CD4-positive, alpha-beta memory T cell (primary cell): ENCODE measurements at regions not wholly inside any gene's neighbourhood (a gene's known extent, or its start where the extent isn't known, plus 50 kb on each side); places are given as distances from the start of the nearest gene placed in this dataset.

Experiments
- CTCF ChIA-PET: fragments of 350-600 bp; sonication (Branson Sonifier 250); formaldehyde crosslinking; loops from one replicate; lab custom pipeline; 2021; ENCODE audit warnings: inconsistent platforms; ENCODE audit not compliant: partially characterized antibody; lab: Charles Lee
- POLR2A ChIA-PET: fragments of 350-600 bp; sonication (Branson Sonifier 250); formaldehyde crosslinking; loops from one replicate; lab custom pipeline; 2021; ENCODE audit not compliant: partially characterized antibody; lab: Charles Lee
- DNase-seq, 5 donors: peaks; one replicate each; pipeline versions ENCODE4 v3.0.0 to v3.0.0-alpha.2; 2020 to 2022; ENCODE audit warnings: mixed read lengths in 1 of 5
- H3K27ac ChIP-seq: one replicate; pipeline ENCODE4 v1.7.0; 2013; ENCODE audit warnings: low read depth, low read length
- H3K27me3 ChIP-seq: 2 replicates; pipeline ENCODE4 v1.7.0; 2013; ENCODE audit warnings: mild to moderate bottlenecking, low read length, moderate library complexity; ENCODE audit not compliant: insufficient read depth
- H3K36me3 ChIP-seq: 2 replicates; pipeline ENCODE4 v1.7.0; 2013; ENCODE audit warnings: mild to moderate bottlenecking, low read length, moderate library complexity; ENCODE audit not compliant: insufficient read depth
- H3K4me1 ChIP-seq: 2 replicates; pipeline ENCODE4 v1.7.0; 2013; ENCODE audit warnings: mild to moderate bottlenecking, low read length, moderate library complexity; ENCODE audit not compliant: insufficient read depth
- H3K4me3 ChIP-seq, 2 donors: one replicate each; pipeline ENCODE4 v1.7.0; 2013; ENCODE audit warnings: low read length in 2 of 2, mild to moderate bottlenecking in 1 of 2
- H3K9me3 ChIP-seq, 2 donors: one replicate each; pipeline ENCODE4 v1.7.0; 2013; ENCODE audit warnings: low read length in 2 of 2, control low read depth in 1 of 2; ENCODE audit not compliant: control insufficient read depth in 1 of 2
- H3K27ac Mint-ChIP-seq, 7 donors: one replicate each; pipeline ENCODE4 v1.8.0; 2020 to 2021; ENCODE audit warnings: mixed read lengths in 7 of 7, mild to moderate bottlenecking in 6 of 7, inconsistent platforms in 3 of 7, moderate library complexity in 3 of 7
- H3K27me3 Mint-ChIP-seq, 2 donors: one replicate each; pipeline ENCODE4 v1.8.0; 2020 to 2021; ENCODE audit warnings: mixed read lengths in 2 of 2
- H3K36me3 Mint-ChIP-seq, 2 donors: one replicate each; pipeline ENCODE4 v1.8.0; 2020 to 2021; ENCODE audit warnings: mixed read lengths in 2 of 2, inconsistent platforms in 1 of 2, mild to moderate bottlenecking in 1 of 2
- H3K4me1 Mint-ChIP-seq, 4 donors: one replicate each; pipeline ENCODE4 v1.8.0; 2020 to 2021; ENCODE audit warnings: mixed read lengths in 4 of 4, mild to moderate bottlenecking in 1 of 4
- H3K4me3 Mint-ChIP-seq, 8 donors: one replicate each; pipeline ENCODE4 v1.8.0; 2020 to 2021; ENCODE audit warnings: mixed read lengths in 8 of 8, mild to moderate bottlenecking in 7 of 8, moderate library complexity in 6 of 8, inconsistent platforms in 3 of 8
- H3K9me3 Mint-ChIP-seq, 8 donors: one replicate each; pipeline ENCODE4 v1.8.0; 2020 to 2021; ENCODE audit warnings: mixed read lengths in 8 of 8, mild to moderate bottlenecking in 5 of 8, inconsistent platforms in 3 of 8, moderate library complexity in 1 of 8
- intact Hi-C: fragments of 100-400 bp; cut with micrococcal nuclease; formaldehyde crosslinking; loops from one replicate; pipeline ENCODE4 v1.15.1; 2023

DNA sequence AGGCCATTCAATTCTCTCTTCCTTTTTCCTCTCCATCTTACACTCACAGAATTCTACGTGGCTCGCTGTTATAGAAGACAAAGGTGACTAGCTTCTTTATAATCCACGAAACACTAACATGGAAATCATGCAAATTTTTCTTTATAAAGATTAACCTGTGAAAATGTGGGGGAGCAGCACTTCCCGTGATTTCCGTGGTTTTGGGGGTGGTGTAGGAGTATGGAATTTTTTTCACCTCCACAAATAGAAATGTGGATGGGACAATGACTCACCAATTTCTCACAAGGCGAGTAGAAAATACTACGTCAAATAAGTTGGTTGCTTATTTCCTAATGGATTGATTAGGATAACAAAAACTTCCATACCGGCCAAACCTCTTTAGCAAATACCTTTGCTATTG lies 719.2 kb upstream of the TENM3 start:
- POLR2A ChIA-PET = no interaction called here
- H3K27me3 ChIP-seq = no peaks in the 10 kb centered on the region
- no peak overlapping the region for H3K4me3 ChIP-seq
- H3K27me3 Mint-ChIP-seq = no peaks in the 10 kb centered on the region
- H3K4me1 Mint-ChIP-seq = no peaks in the 10 kb centered on the region
- H3K36me3 Mint-ChIP-seq = no peaks in the 10 kb centered on the region
- CTCF ChIA-PET = no interaction called here
- H3K9me3 Mint-ChIP-seq = peaks cover 0 to 9% (median 3%) of the 10 kb centered on the region in 8 donors
- no peaks in the 10 kb centered on the region for H3K4me1 ChIP-seq
- no peaks in the 10 kb centered on the region for H3K9me3 ChIP-seq
- no peak overlapping the region for H3K27ac ChIP-seq
- H3K27ac Mint-ChIP-seq = no peak overlapping the region
- no peaks in the 10 kb centered on the region for H3K36me3 ChIP-seq
- intact Hi-C loops = no loop called here
- no peak overlapping the region for H3K4me3 Mint-ChIP-seq
- no peak for DNase-seq

DNA sequence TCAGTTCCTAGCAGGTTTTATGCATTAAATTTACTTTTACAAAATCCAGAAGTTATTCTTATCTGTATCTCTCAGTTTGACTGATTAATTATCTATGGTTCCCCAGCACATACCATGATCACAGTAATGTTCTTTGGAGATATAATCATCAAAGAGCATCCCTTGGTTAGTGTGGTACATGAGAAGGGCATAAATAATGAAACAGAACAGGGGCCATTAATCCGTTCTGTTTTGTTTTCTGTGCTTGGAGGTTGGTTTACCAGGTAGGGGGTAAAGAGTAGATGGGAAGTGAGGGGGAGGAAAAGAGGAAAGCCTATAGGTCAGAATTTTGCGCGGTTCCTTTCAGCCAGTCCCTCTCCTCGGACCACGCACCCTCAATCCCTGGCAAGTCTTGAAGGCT lies 718.7 kb upstream of the TENM3 start:
- no peak overlapping the region for H3K4me3 ChIP-seq
- CTCF ChIA-PET = no interaction called here
- Mint-ChIP-seq H3K9me3 (peaks cover 0 to 8% (median 2%) of the 10 kb centered on the region in 8 donors), H3K27me3 (no peaks in the 10 kb centered on the region), H3K4me3 (no peak overlapping the region), H3K27ac (no peak overlapping the region), H3K4me1 (no peaks in the 10 kb centered on the region), H3K36me3 (no peaks in the 10 kb centered on the region)
- no peaks in the 10 kb centered on the region for H3K36me3 ChIP-seq
- DNase-seq = no peak
- no peaks in the 10 kb centered on the region for H3K4me1 ChIP-seq
- POLR2A ChIA-PET = no interaction called here
- H3K27me3 ChIP-seq = no peaks in the 10 kb centered on the region
- H3K9me3 ChIP-seq = no peaks in the 10 kb centered on the region
- no peak overlapping the region for H3K27ac ChIP-seq
- intact Hi-C loops = no loop called here

DNA sequence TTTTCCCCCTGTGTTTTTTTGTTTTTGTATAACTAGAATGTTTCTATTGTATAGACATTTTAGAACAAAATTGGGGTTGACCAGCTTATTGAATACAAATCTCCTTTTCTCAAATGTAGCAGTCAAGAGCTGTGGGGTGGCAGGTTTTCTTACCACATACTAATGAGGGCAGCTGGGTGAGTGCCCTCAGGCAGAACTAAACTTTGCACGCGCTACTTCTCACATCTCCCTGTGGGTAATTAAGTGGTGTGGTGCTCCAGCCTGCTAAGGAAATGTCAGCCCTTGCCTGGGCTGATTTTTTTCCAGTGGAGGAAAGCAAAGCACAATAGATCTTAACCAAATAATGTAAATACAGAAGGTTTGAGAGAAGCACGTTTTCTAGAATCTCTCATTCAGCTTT lies 717.6 kb upstream of the TENM3 start:
- Mint-ChIP-seq H3K9me3 (peaks cover 0 to 5% (median 2%) of the 10 kb centered on the region in 8 donors), H3K4me1 (no peaks in the 10 kb centered on the region), H3K4me3 (no peak overlapping the region), H3K36me3 (no peaks in the 10 kb centered on the region), H3K27me3 (no peaks in the 10 kb centered on the region), H3K27ac (no peak overlapping the region)
- intact Hi-C loops = no loop called here
- H3K9me3 ChIP-seq = no peaks in the 10 kb centered on the region
- no peaks in the 10 kb centered on the region for H3K4me1 ChIP-seq
- ChIA-PET CTCF (no interaction called here), POLR2A (no interaction called here)
- no peak for DNase-seq
- H3K27me3 ChIP-seq = no peaks in the 10 kb centered on the region
- no peak overlapping the region for H3K4me3 ChIP-seq
- H3K36me3 ChIP-seq = no peaks in the 10 kb centered on the region
- H3K27ac ChIP-seq = no peak overlapping the region

DNA sequence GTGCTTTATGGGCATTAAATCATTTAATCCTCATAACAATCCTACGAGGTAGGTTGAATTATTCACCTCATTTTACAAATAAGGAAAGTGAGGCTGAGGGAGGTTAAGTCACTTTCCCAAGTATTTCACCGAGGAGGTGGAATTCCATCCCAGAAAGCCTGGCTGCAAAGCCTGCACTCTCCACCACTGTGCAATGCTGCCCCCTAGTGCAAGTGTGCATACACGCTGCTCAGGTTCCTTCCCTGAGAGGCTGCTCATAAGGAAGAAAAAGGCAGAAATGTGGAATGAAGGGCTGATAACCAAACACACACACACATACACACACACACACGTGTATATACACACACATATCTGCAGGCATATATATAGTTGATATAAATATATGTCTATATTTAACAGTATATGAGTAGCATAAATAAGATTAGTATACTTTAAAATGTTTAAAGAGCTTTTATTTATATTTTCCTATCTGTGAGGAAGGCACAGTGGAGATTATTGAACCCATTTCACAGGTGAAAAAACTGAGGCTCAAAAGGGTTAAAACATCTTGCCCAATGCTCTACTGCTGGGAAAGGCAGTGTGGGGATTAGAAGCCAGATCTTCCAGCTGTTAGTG lies 714.5 kb upstream of the TENM3 start:
- H3K4me1 Mint-ChIP-seq = no peaks in the 10 kb centered on the region
- H3K27ac Mint-ChIP-seq = no peak overlapping the region
- intact Hi-C loops = no loop called here
- no peaks in the 10 kb centered on the region for H3K4me1 ChIP-seq
- DNase-seq = no peak
- no peak overlapping the region for H3K4me3 ChIP-seq
- ChIA-PET CTCF (no interaction called here), POLR2A (no interaction called here)
- no peak overlapping the region for H3K4me3 Mint-ChIP-seq
- H3K9me3 Mint-ChIP-seq = peaks cover 0 to 7% (median 3%) of the 10 kb centered on the region in 8 donors
- H3K27me3 ChIP-seq = no peaks in the 10 kb centered on the region
- H3K36me3 Mint-ChIP-seq = no peaks in the 10 kb centered on the region
- H3K27me3 Mint-ChIP-seq = no peaks in the 10 kb centered on the region
- H3K27ac ChIP-seq = no peak overlapping the region
- no peaks in the 10 kb centered on the region for H3K36me3 ChIP-seq
- H3K9me3 ChIP-seq = no peaks in the 10 kb centered on the region

DNA sequence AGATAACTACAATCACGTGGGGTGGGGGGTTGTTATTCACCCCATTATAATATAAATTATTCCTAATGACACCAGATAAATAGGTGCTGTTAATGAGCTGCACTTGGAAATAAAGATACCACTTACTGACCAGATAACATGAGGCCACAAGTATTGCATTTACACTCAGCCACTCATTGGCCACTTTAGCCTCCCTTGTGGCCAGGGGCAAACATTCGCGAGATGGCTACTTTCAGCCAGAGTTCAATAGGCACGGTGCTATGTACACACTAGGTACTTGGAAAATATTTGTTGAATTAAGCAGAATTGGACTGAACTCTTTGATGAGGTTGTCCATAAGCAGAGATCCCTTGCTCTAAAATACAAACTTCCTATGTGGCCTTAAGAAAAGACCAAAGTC lies 713.7 kb upstream of the TENM3 start:
- H3K27me3 ChIP-seq = no peaks in the 10 kb centered on the region
- Mint-ChIP-seq H3K36me3 (no peaks in the 10 kb centered on the region), H3K27ac (no peak overlapping the region), H3K4me3 (no peak overlapping the region), H3K9me3 (peaks cover 0 to 7% (median 4%) of the 10 kb centered on the region in 8 donors), H3K4me1 (no peaks in the 10 kb centered on the region), H3K27me3 (no peaks in the 10 kb centered on the region)
- intact Hi-C loops = no loop called here
- no peak overlapping the region for H3K27ac ChIP-seq
- H3K4me3 ChIP-seq = no peak overlapping the region
- DNase-seq = no peak
- CTCF ChIA-PET = no interaction called here
- H3K4me1 ChIP-seq = no peaks in the 10 kb centered on the region
- no peaks in the 10 kb centered on the region for H3K9me3 ChIP-seq
- no peaks in the 10 kb centered on the region for H3K36me3 ChIP-seq
- POLR2A ChIA-PET = no interaction called here

DNA sequence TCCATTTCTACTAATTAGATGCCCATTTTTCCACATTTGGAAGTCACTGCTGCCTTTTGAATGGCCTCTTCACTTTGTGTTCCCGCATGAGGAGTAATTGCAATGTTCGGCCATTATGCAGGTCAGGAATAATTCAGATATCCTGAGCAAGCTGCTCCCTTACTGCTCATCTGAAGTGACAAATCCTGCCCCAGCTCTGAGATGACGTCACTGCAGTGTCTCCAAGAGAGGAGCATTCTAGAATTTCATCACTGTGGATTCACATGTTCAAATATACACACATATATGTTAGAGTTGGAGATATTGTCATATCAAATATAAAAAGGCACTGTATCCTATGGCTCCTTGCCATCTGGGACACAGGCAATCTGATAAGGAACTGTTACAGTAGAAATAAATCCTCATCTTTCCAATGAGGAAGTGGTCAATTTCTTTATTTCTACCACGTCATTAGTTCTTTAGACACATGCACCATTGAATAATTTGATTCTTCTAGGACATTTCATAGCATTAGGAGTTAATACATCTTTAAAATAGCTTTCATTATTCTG lies 706.9 kb upstream of the TENM3 start:
- Histone ChIP-seq H3K27me3 (no peaks in the 10 kb centered on the region), H3K27ac (no peak overlapping the region), H3K36me3 (no peaks in the 10 kb centered on the region), H3K9me3 (no peaks in the 10 kb centered on the region), H3K4me1 (no peaks in the 10 kb centered on the region), H3K4me3 (no peak overlapping the region)
- ChIA-PET POLR2A (no interaction called here), CTCF (no interaction called here)
- intact Hi-C loops = no loop called here
- H3K27ac Mint-ChIP-seq = no peak overlapping the region
- H3K4me1 Mint-ChIP-seq = no peaks in the 10 kb centered on the region
- H3K9me3 Mint-ChIP-seq = peaks cover 0 to 15% (median 6%) of the 10 kb centered on the region in 8 donors
- no peak overlapping the region for H3K4me3 Mint-ChIP-seq
- no peaks in the 10 kb centered on the region for H3K36me3 Mint-ChIP-seq
- no peak for DNase-seq
- no peaks in the 10 kb centered on the region for H3K27me3 Mint-ChIP-seq

DNA sequence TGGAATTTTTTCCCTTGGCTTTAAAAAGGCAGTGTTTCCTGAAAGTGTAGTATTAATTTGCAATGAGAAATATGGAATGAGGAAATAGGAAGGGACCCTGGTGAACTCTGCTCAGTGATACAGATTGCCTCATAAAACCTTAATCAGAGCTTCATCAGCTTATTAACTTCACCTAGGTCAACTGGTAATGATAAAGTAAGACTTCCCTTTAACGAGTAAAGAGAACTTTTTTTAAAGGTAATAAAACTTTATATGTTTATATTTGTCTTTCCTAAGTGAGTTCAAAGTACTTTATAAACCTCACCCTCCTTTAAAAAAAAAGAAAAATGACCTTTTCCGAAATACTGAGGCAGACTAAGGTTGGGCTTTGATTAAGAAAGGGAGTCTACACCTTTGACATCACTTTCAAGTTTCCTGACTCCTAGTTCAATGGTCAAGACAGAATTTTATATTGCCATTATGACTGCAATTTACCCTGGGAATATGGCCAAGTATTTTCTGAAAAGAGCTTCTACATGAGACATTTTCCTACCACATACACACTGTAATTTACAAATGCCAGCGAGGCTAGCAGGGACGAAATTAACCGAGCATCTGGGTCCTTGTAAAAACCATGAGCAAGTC lies 706.3 kb upstream of the TENM3 start:
- Mint-ChIP-seq H3K27me3 (no peaks in the 10 kb centered on the region), H3K4me1 (no peaks in the 10 kb centered on the region), H3K4me3 (no peak overlapping the region), H3K27ac (no peak overlapping the region), H3K36me3 (no peaks in the 10 kb centered on the region), H3K9me3 (peaks cover 0 to 15% (median 5%) of the 10 kb centered on the region in 8 donors)
- H3K9me3 ChIP-seq = no peaks in the 10 kb centered on the region
- POLR2A ChIA-PET = no interaction called here
- H3K4me3 ChIP-seq = no peak overlapping the region
- no peaks in the 10 kb centered on the region for H3K4me1 ChIP-seq
- no peaks in the 10 kb centered on the region for H3K36me3 ChIP-seq
- intact Hi-C loops = no loop called here
- no peak overlapping the region for H3K27ac ChIP-seq
- H3K27me3 ChIP-seq = no peaks in the 10 kb centered on the region
- DNase-seq = no peak
- CTCF ChIA-PET = no interaction called here
